Mesenchymal stem cell (in vitro differentiated cells and primary cell): ENCODE measurements at regions not wholly inside any gene's neighbourhood (a gene's known extent, or its start where the extent isn't known, plus 50 kb on each side); places are given as distances from the start of the nearest gene placed in this dataset.
A peak's percentile ranks its signal among the peaks of the same experiment; 100 is the strongest.

Experiments used
- DNase-seq: peaks from one replicate; pipeline ENCODE4 v3.0.0-alpha.2; 2013
- H2AFZ ChIP-seq: one replicate; pipeline ENCODE4 v1.6.1; 2013; ENCODE audit warnings: low read depth, mild to moderate bottlenecking, control low read depth, inconsistent platforms, low read length, moderate library complexity
- H2AK5ac ChIP-seq: 2 replicates; pipeline ENCODE4 v1.6.1; 2013; ENCODE audit warnings: low read length, moderate library complexity, mild to moderate bottlenecking, inconsistent platforms; ENCODE audit not compliant: severe bottlenecking
- H2BK120ac ChIP-seq: one replicate; pipeline ENCODE4 v1.6.1; 2013; ENCODE audit warnings: low read depth, mild to moderate bottlenecking, inconsistent platforms, low read length, moderate library complexity
- H2BK12ac ChIP-seq, 2 experiments: one replicate each; pipeline ENCODE4 v1.6.1; 2013; ENCODE audit warnings: inconsistent platforms in 2 of 2, low read length in 2 of 2, mild to moderate bottlenecking in 2 of 2, moderate library complexity in 2 of 2, control low read depth in 1 of 2
- H2BK15ac ChIP-seq: one replicate; pipeline ENCODE4 v1.6.1; 2013; ENCODE audit warnings: mild to moderate bottlenecking, low read depth, inconsistent platforms; ENCODE audit not compliant: poor library complexity, severe bottlenecking
- H2BK5ac ChIP-seq: 2 replicates; pipeline ENCODE4 v1.6.1; 2013; ENCODE audit warnings: low read depth, mild to moderate bottlenecking, low read length, control low read depth, inconsistent platforms; ENCODE audit not compliant: poor library complexity, severe bottlenecking
- H3K14ac ChIP-seq, 2 experiments: one replicate each; pipeline ENCODE4 v1.6.1; 2013; ENCODE audit warnings: inconsistent platforms in 2 of 2, low read length in 2 of 2, control low read depth in 1 of 2, mild to moderate bottlenecking in 1 of 2, moderate library complexity in 1 of 2
- H3K18ac ChIP-seq, 2 experiments: one replicate each; pipeline ENCODE4 v1.6.1; 2013; ENCODE audit warnings: inconsistent platforms in 2 of 2, low read length in 2 of 2, control low read depth in 1 of 2, low read depth in 1 of 2, mild to moderate bottlenecking in 1 of 2
- H3K23ac ChIP-seq, 2 experiments: one replicate each; pipeline ENCODE4 v1.6.1; 2013; ENCODE audit warnings: inconsistent platforms in 2 of 2, low read length in 2 of 2, mild to moderate bottlenecking in 2 of 2, moderate library complexity in 2 of 2, control low read depth in 1 of 2
- H3K27ac ChIP-seq: 2 replicates; pipeline ENCODE4 v1.5.1; 2013; ENCODE audit warnings: mild to moderate bottlenecking, moderate library complexity, low read length, control low read depth, inconsistent platforms; ENCODE audit not compliant: poor library complexity, severe bottlenecking
- H3K27me3 ChIP-seq, 2 experiments: 2 replicates each; pipeline versions ENCODE4 v1.6.1 to v1.7.0; 2013; ENCODE audit warnings: low read length in 2 of 2, mild to moderate bottlenecking in 2 of 2, moderate library complexity in 2 of 2, control low read depth in 1 of 2, inconsistent platforms in 1 of 2; ENCODE audit not compliant: control insufficient read depth in 1 of 2, insufficient read depth in 1 of 2
- H3K36me3 ChIP-seq, 2 experiments: 2 replicates each; pipeline versions ENCODE4 v1.6.1 to v1.7.0; 2013; ENCODE audit warnings: low read length in 2 of 2, control low read depth in 1 of 2, inconsistent platforms in 1 of 2, low read depth in 1 of 2, mild to moderate bottlenecking in 1 of 2; ENCODE audit not compliant: insufficient read depth in 2 of 2, control insufficient read depth in 1 of 2
- H3K4ac ChIP-seq, 2 experiments: one replicate each; pipeline ENCODE4 v1.6.1; 2013; ENCODE audit warnings: inconsistent platforms in 2 of 2, low read length in 2 of 2, mild to moderate bottlenecking in 2 of 2, moderate library complexity in 2 of 2, control low read depth in 1 of 2, low read depth in 1 of 2
- H3K4me1 ChIP-seq: 2 replicates; pipeline ENCODE4 v1.6.1; 2013; ENCODE audit warnings: low read depth, low read length, control low read depth; ENCODE audit not compliant: control insufficient read depth, insufficient read depth
- H3K4me2 ChIP-seq: 2 replicates; pipeline ENCODE4 v1.6.1; 2013; ENCODE audit warnings: low read length, mild to moderate bottlenecking, inconsistent platforms; ENCODE audit not compliant: poor library complexity, severe bottlenecking
- H3K4me3 ChIP-seq, 2 experiments: 2 replicates each; pipeline versions ENCODE4 v1.5.1 to v1.7.0; 2013; ENCODE audit warnings: low read length in 2 of 2, mild to moderate bottlenecking in 2 of 2, control low read depth in 1 of 2, low read depth in 1 of 2; ENCODE audit not compliant: insufficient read depth in 1 of 2
- H3K79me1 ChIP-seq: replicated peaks from 2 replicates; pipeline ENCODE4 v1.6.1; 2013; ENCODE audit warnings: mild to moderate bottlenecking, control low read depth, low read length, inconsistent platforms; ENCODE audit not compliant: poor library complexity, severe bottlenecking
- H3K9ac ChIP-seq: 2 replicates; pipeline ENCODE4 v1.7.0; 2013; ENCODE audit warnings: mild to moderate bottlenecking, low read length, moderate library complexity
- H3K9me3 ChIP-seq: 2 replicates; pipeline ENCODE4 v1.7.0; 2013; ENCODE audit warnings: mild to moderate bottlenecking, low read length; ENCODE audit not compliant: control insufficient read depth
- H4K8ac ChIP-seq: one replicate; pipeline ENCODE4 v1.6.1; 2013; ENCODE audit warnings: inconsistent platforms, mild to moderate bottlenecking, low read length, moderate library complexity
- H4K91ac ChIP-seq: one replicate; pipeline ENCODE4 v1.6.1; 2013; ENCODE audit warnings: mild to moderate bottlenecking, low read length, inconsistent platforms
- WGBS: methylation state at CpG from one replicate; pipeline ENCODE4 v1.1.7; 2013; ENCODE audit warnings: mixed read lengths; 5-methylcytosine and 5-hydroxymethylcytosine counted together

GRCh38 chr5:98398465-98398864, 375.0 kb upstream of the RGMB start:
- Histone ChIP-seq H3K9me3 (peaks cover 2% of the 10 kb centered on the region), H3K4ac (no peak overlapping the region), H3K4me3 (no peak overlapping the region), H3K4me2 (no peak overlapping the region), H4K8ac (no peak overlapping the region), H2AK5ac (no peak overlapping the region), H3K79me1 (no peaks in the 10 kb centered on the region), H3K9ac (no peak overlapping the region), H3K14ac (no peak overlapping the region), H2AFZ (no peak overlapping the region), H2BK12ac (no peak overlapping the region), H3K36me3 (no peaks in the 10 kb centered on the region), H3K4me1 (no peaks in the 10 kb centered on the region), H2BK120ac (no peak overlapping the region), H4K91ac (no peak overlapping the region), H3K18ac (no peak overlapping the region), H3K23ac (no peak overlapping the region), H2BK5ac (no peak overlapping the region), H3K27me3 (no peaks in the 10 kb centered on the region), H3K27ac (no peak overlapping the region), H2BK15ac (no peak overlapping the region)
- WGBS = 97% methylated on average over 5 of the region's 5 CpGs
- no peak for DNase-seq

GRCh38 chr5:98401656-98402055, 371.8 kb upstream of the RGMB start:
- Histone ChIP-seq H3K4me1 (no peaks in the 10 kb centered on the region), H2BK120ac (no peak overlapping the region), H3K27me3 (no peaks in the 10 kb centered on the region), H3K36me3 (no peaks in the 10 kb centered on the region), H3K4me2 (no peak overlapping the region), H3K14ac (no peak overlapping the region), H2BK12ac (no peak overlapping the region), H4K91ac (no peak overlapping the region), H3K9ac (no peak overlapping the region), H3K4me3 (no peak overlapping the region), H3K9me3 (no peaks in the 10 kb centered on the region), H2AFZ (no peak overlapping the region), H3K27ac (peak overlapping the region; percentile 1), H3K79me1 (no peaks in the 10 kb centered on the region), H2BK15ac (no peak overlapping the region), H4K8ac (no peak overlapping the region), H3K4ac (no peak overlapping the region), H3K18ac (no peak overlapping the region), H2BK5ac (no peak overlapping the region), H2AK5ac (no peak overlapping the region), H3K23ac (no peak overlapping the region)
- DNase-seq = no peak

DNA sequence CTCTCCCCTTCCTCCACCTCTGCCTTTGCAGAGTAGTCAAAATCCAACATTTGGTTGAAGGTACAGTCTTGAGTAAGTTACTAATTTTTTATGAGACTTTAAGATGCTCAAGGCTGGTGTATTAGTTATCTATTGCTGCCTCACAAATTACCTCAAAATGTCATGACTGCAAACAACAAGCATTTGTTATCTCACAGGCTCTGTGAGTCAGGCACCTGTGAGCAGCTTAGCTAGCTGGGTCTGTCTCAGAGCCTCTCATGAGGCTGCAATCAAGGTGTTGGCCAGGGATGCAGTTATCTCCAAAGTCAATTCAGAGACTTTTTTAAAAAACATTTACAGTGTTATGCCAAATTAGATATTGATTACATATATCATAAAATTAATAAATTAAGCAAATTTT, 371.3 kb upstream of the RGMB start:
- H3K18ac ChIP-seq = no peak overlapping the region
- H3K4ac ChIP-seq = no peak overlapping the region
- H3K9me3 ChIP-seq = no peaks in the 10 kb centered on the region
- H4K8ac ChIP-seq = no peak overlapping the region
- H3K4me2 ChIP-seq = no peak overlapping the region
- no peak for DNase-seq
- H2BK5ac ChIP-seq = no peak overlapping the region
- no peaks in the 10 kb centered on the region for H3K79me1 ChIP-seq
- no peak overlapping the region for H3K9ac ChIP-seq
- H2BK120ac ChIP-seq = no peak overlapping the region
- H3K14ac ChIP-seq = no peak overlapping the region
- no peak overlapping the region for H4K91ac ChIP-seq
- no peak overlapping the region for H3K4me3 ChIP-seq
- H2BK12ac ChIP-seq = no peak overlapping the region
- H2AFZ ChIP-seq = no peak overlapping the region
- H3K4me1 ChIP-seq = no peaks in the 10 kb centered on the region
- H3K36me3 ChIP-seq = no peaks in the 10 kb centered on the region
- no peak overlapping the region for H3K27ac ChIP-seq
- no peak overlapping the region for H2BK15ac ChIP-seq
- no peaks in the 10 kb centered on the region for H3K27me3 ChIP-seq
- H2AK5ac ChIP-seq = no peak overlapping the region
- H3K23ac ChIP-seq = no peak overlapping the region

DNA sequence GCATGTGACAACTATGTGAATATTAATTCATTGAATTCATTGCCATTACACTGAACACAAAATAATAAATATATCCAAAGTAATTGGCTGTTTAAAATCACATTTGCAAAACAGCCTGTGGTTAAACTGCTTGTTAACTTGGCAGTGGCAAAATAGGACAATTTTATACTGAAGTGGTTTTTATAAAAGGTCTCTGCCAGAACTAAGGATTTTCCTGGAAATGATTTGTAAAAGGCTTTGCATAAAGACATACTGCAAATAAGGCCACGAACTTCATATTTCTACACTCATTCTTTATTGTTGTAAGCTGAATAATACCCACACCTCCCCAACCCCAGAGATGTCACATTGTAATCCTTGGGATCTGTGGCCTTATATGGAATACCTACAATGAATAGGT, 370.3 kb upstream of the RGMB start:
- DNase-seq = no peak
- no peak overlapping the region for H4K91ac ChIP-seq
- H3K14ac ChIP-seq = no peak overlapping the region
- no peak overlapping the region for H3K27ac ChIP-seq
- H2BK5ac ChIP-seq = no peak overlapping the region
- no peaks in the 10 kb centered on the region for H3K79me1 ChIP-seq
- no peaks in the 10 kb centered on the region for H3K36me3 ChIP-seq
- H4K8ac ChIP-seq = no peak overlapping the region
- H3K9ac ChIP-seq = peak overlapping the region; percentile 21
- H3K27me3 ChIP-seq = no peaks in the 10 kb centered on the region
- H3K18ac ChIP-seq = no peak overlapping the region
- no peak overlapping the region for H2BK15ac ChIP-seq
- no peaks in the 10 kb centered on the region for H3K9me3 ChIP-seq
- no peak overlapping the region for H3K4me3 ChIP-seq
- no peaks in the 10 kb centered on the region for H3K4me1 ChIP-seq
- H2AK5ac ChIP-seq = no peak overlapping the region
- H3K4me2 ChIP-seq = no peak overlapping the region
- no peak overlapping the region for H2BK120ac ChIP-seq
- H2BK12ac ChIP-seq = no peak overlapping the region
- no peak overlapping the region for H3K4ac ChIP-seq
- no peak overlapping the region for H3K23ac ChIP-seq
- WGBS = 100% methylated on average over 1 of the region's 1 CpG
- H2AFZ ChIP-seq = no peak overlapping the region
